ENCODE measurements at regions not wholly inside any gene's neighbourhood (a gene's known extent, or its start where the extent isn't known, plus 50 kb on each side); places are given as distances from the start of the nearest gene placed in this dataset.
"Not testable (repeated sequence)": the region's sequence is repeated elsewhere in the genome, so short reads cannot be mapped to it uniquely, and the experiment has no call there.

GRCh38 chr14:43407706-43408105, 1099.4 kb downstream of the FSCB start:
- H3K27ac Mint-ChIP-seq = no peak overlapping the region
- no peak for ATAC-seq
- H3K27me3 Mint-ChIP-seq = no peaks in the 10 kb centered on the region
- H3K4me1 Mint-ChIP-seq = no peaks in the 10 kb centered on the region
- peaks cover 7% of the 10 kb centered on the region for H3K9me3 Mint-ChIP-seq (ENCODE audit: low read depth)
- peaks cover 1% of the 10 kb centered on the region for H3K36me3 Mint-ChIP-seq
- no peak overlapping the region for H3K4me3 Mint-ChIP-seq
- no peak for DNase-seq
- CTCF ChIA-PET = no interaction called here

- ATAC-seq (no peak), DNase-seq (no peak)
- H3K4me3 Mint-ChIP-seq = no peak overlapping the region
- CTCF ChIA-PET = no interaction called here
- H3K9me3 Mint-ChIP-seq (ENCODE audit: low read depth) = peaks cover 7% of the 10 kb centered on the region
- no peaks in the 10 kb centered on the region for H3K27me3 Mint-ChIP-seq
- peaks cover 1% of the 10 kb centered on the region for H3K36me3 Mint-ChIP-seq
- H3K27ac Mint-ChIP-seq = no peak overlapping the region
- H3K4me1 Mint-ChIP-seq = no peaks in the 10 kb centered on the region
Measured at GRCh38 chr14:43406931-43407330, 1100.2 kb downstream of the FSCB start.

GRCh38 chr14:43399289-43399688, 1107.8 kb downstream of the FSCB start:
- H3K4me1 Mint-ChIP-seq = no peaks in the 10 kb centered on the region
- H3K9me3 Mint-ChIP-seq (ENCODE audit: low read depth) = peaks cover 10% of the 10 kb centered on the region
- no peaks in the 10 kb centered on the region for H3K27me3 Mint-ChIP-seq
- no peak overlapping the region for H3K27ac Mint-ChIP-seq
- ATAC-seq = no peak
- CTCF ChIA-PET = no interaction called here
- H3K4me3 Mint-ChIP-seq = no peak overlapping the region
- no peak for DNase-seq
- H3K36me3 Mint-ChIP-seq = peaks cover 1% of the 10 kb centered on the region

- H3K36me3 Mint-ChIP-seq, H3K27ac Mint-ChIP-seq, H3K4me3 Mint-ChIP-seq, CTCF ChIA-PET, H3K4me1 Mint-ChIP-seq, DNase-seq, ATAC-seq, H3K27me3 Mint-ChIP-seq: not testable (repeated sequence)
- H3K9me3 Mint-ChIP-seq (ENCODE audit: low read depth) = peaks cover 12% of the 10 kb centered on the region
Measured at GRCh38 chr14:43370565-43370896, 1136.6 kb downstream of the FSCB start.

- ATAC-seq = no peak
- DNase-seq = no peak
- CTCF ChIA-PET = no interaction called here
- no peaks in the 10 kb centered on the region for H3K36me3 Mint-ChIP-seq
- H3K27me3 Mint-ChIP-seq = no peaks in the 10 kb centered on the region
- no peak overlapping the region for H3K4me3 Mint-ChIP-seq
- H3K9me3 Mint-ChIP-seq (ENCODE audit: low read depth) = peaks cover 12% of the 10 kb centered on the region
- H3K4me1 Mint-ChIP-seq = no peaks in the 10 kb centered on the region
- no peak overlapping the region for H3K27ac Mint-ChIP-seq
Measured at GRCh38 chr14:43369710-43370564, 1137.1 kb downstream of the FSCB start.

- Mint-ChIP-seq H3K36me3 (no peaks in the 10 kb centered on the region), H3K9me3 (ENCODE audit: low read depth) (peaks cover 6% of the 10 kb centered on the region), H3K4me1 (no peaks in the 10 kb centered on the region), H3K4me3 (no peak overlapping the region), H3K27ac (no peak overlapping the region), H3K27me3 (no peaks in the 10 kb centered on the region)
- DNase-seq (no peak), ATAC-seq (no peak)
- CTCF ChIA-PET = no interaction called here
Measured at GRCh38 chr14:43362586-43362985, 1144.5 kb downstream of the FSCB start.

- CTCF ChIA-PET = no interaction called here
- no peak overlapping the region for H3K27ac Mint-ChIP-seq
- H3K4me3 Mint-ChIP-seq = no peak overlapping the region
- ATAC-seq (no peak), DNase-seq (no peak)
- H3K9me3 Mint-ChIP-seq (ENCODE audit: low read depth) = no peaks in the 10 kb centered on the region
- H3K4me1 Mint-ChIP-seq = no peaks in the 10 kb centered on the region
- no peaks in the 10 kb centered on the region for H3K36me3 Mint-ChIP-seq
- no peaks in the 10 kb centered on the region for H3K27me3 Mint-ChIP-seq
Measured at GRCh38 chr14:43361751-43362150, 1145.3 kb downstream of the FSCB start.

GRCh38 chr14:43360239-43360638, 1146.8 kb downstream of the FSCB start:
- no peaks in the 10 kb centered on the region for H3K4me1 Mint-ChIP-seq
- no peaks in the 10 kb centered on the region for H3K9me3 Mint-ChIP-seq (ENCODE audit: low read depth)
- ATAC-seq (no peak), DNase-seq (no peak)
- H3K36me3 Mint-ChIP-seq = no peaks in the 10 kb centered on the region
- no peaks in the 10 kb centered on the region for H3K27me3 Mint-ChIP-seq
- CTCF ChIA-PET = no interaction called here
- no peak overlapping the region for H3K4me3 Mint-ChIP-seq
- no peak overlapping the region for H3K27ac Mint-ChIP-seq

GRCh38 chr14:43359317-43359716, 1147.8 kb downstream of the FSCB start:
- DNase-seq (no peak), ATAC-seq (no peak)
- CTCF ChIA-PET = no interaction called here

GRCh38 chr14:43356979-43357545, 1150.0 kb downstream of the FSCB start:
- Mint-ChIP-seq H3K27me3 (no peaks in the 10 kb centered on the region), H3K4me1 (no peaks in the 10 kb centered on the region), H3K9me3 (ENCODE audit: low read depth) (no peaks in the 10 kb centered on the region), H3K27ac (no peak overlapping the region), H3K4me3 (no peak overlapping the region), H3K36me3 (no peaks in the 10 kb centered on the region)
- CTCF ChIA-PET = no interaction called here
- ATAC-seq (no peak), DNase-seq (no peak)

More at GRCh38 chr14:43359317-43359716, 1147.8 kb downstream of the FSCB start:
- H3K27me3 Mint-ChIP-seq = no peaks in the 10 kb centered on the region
- H3K36me3 Mint-ChIP-seq = no peaks in the 10 kb centered on the region
- H3K27ac Mint-ChIP-seq = no peak overlapping the region
- no peaks in the 10 kb centered on the region for H3K4me1 Mint-ChIP-seq
- no peaks in the 10 kb centered on the region for H3K9me3 Mint-ChIP-seq (ENCODE audit: low read depth)
- H3K4me3 Mint-ChIP-seq = no peak overlapping the region

- Mint-ChIP-seq H3K4me3 (no peak overlapping the region), H3K27ac (no peak overlapping the region), H3K4me1 (no peaks in the 10 kb centered on the region), H3K27me3 (no peaks in the 10 kb centered on the region), H3K9me3 (ENCODE audit: low read depth) (no peaks in the 10 kb centered on the region), H3K36me3 (no peaks in the 10 kb centered on the region)
- ATAC-seq = no peak
- CTCF ChIA-PET = no interaction called here
- no peak for DNase-seq
Measured at GRCh38 chr14:43356382-43356781, 1150.7 kb downstream of the FSCB start.

GRCh38 chr14:43341921-43342320, 1165.2 kb downstream of the FSCB start:
- no peak for ATAC-seq
- no peaks in the 10 kb centered on the region for H3K27me3 Mint-ChIP-seq
- no peak overlapping the region for H3K27ac Mint-ChIP-seq
- no peaks in the 10 kb centered on the region for H3K4me1 Mint-ChIP-seq
- DNase-seq = no peak
- peaks cover 8% of the 10 kb centered on the region for H3K9me3 Mint-ChIP-seq (ENCODE audit: low read depth)
- no peak overlapping the region for H3K4me3 Mint-ChIP-seq
- CTCF ChIA-PET = no interaction called here
- H3K36me3 Mint-ChIP-seq = no peaks in the 10 kb centered on the region

- CTCF ChIA-PET = no interaction called here
- no peak overlapping the region for H3K27ac Mint-ChIP-seq
- H3K27me3 Mint-ChIP-seq = no peaks in the 10 kb centered on the region
- H3K36me3 Mint-ChIP-seq = no peaks in the 10 kb centered on the region
- ATAC-seq (no peak), DNase-seq (no peak)
- H3K9me3 Mint-ChIP-seq (ENCODE audit: low read depth) = peaks cover 13% of the 10 kb centered on the region
- no peaks in the 10 kb centered on the region for H3K4me1 Mint-ChIP-seq
- no peak overlapping the region for H3K4me3 Mint-ChIP-seq
Measured at GRCh38 chr14:43338713-43339112, 1168.4 kb downstream of the FSCB start.

GRCh38 chr14:43336351-43336750, 1170.7 kb downstream of the FSCB start:
- DNase-seq = no peak
- Mint-ChIP-seq H3K36me3 (no peaks in the 10 kb centered on the region), H3K4me3 (no peak overlapping the region), H3K4me1 (no peaks in the 10 kb centered on the region), H3K27me3 (no peaks in the 10 kb centered on the region), H3K9me3 (ENCODE audit: low read depth) (peaks cover 11% of the 10 kb centered on the region), H3K27ac (no peak overlapping the region)
- no peak for ATAC-seq
- CTCF ChIA-PET = no interaction called here
